NCI-H774 (cell line): ENCODE measurements at regions not wholly inside any gene's neighbourhood (a gene's known extent, or its start where the extent isn't known, plus 50 kb on each side); places are given as distances from the start of the nearest gene placed in this dataset.

ENCODE experiments used
- DNase-seq: peaks from one replicate; lab custom pipeline; 2025; lab: John Stamatoyannopoulos, UW

- DNase-seq: no peak
These were observed 384.8 kb downstream of the MN1 start for GRCh38 chr22:27416511-27417420.

- no peak for DNase-seq
These were observed 384.1 kb downstream of the MN1 start for GRCh38 chr22:27417421-27417814.

GRCh38 chr22:27418261-27418660 is 383.3 kb downstream of the MN1 start:
- DNase-seq: no peak

- DNase-seq: no peak
These were observed 382.1 kb downstream of the MN1 start for GRCh38 chr22:27419473-27419872.

- no peak for DNase-seq
These were observed 381.2 kb downstream of the MN1 start for GRCh38 chr22:27420195-27420816.

GRCh38 chr22:27420817-27421361 is 380.7 kb downstream of the MN1 start:
- no peak for DNase-seq

GRCh38 chr22:27422442-27422841 is 379.1 kb downstream of the MN1 start:
- no peak for DNase-seq

GRCh38 chr22:27424319-27424718 is 377.2 kb downstream of the MN1 start:
- no peak for DNase-seq

- DNase-seq: no peak
These were observed 372.1 kb downstream of the MN1 start for GRCh38 chr22:27429476-27429875.

GRCh38 chr22:27431081-27431480 is 370.5 kb downstream of the MN1 start:
- DNase-seq: no peak

- DNase-seq: no peak
These were observed 369.7 kb downstream of the MN1 start for GRCh38 chr22:27431896-27432295.

- DNase-seq: no peak
These were observed 368.5 kb downstream of the MN1 start for GRCh38 chr22:27433099-27433498.

GRCh38 chr22:27433585-27434190 is 367.9 kb downstream of the MN1 start:
- no peak for DNase-seq

GRCh38 chr22:27434898-27435297 is 366.7 kb downstream of the MN1 start:
- DNase-seq: no peak

GRCh38 chr22:27435844-27436576 is 365.5 kb downstream of the MN1 start:
- no peak for DNase-seq

GRCh38 chr22:27436591-27436990 is 365.0 kb downstream of the MN1 start:
- no peak for DNase-seq

- no peak for DNase-seq
These were observed 364.0 kb downstream of the MN1 start for GRCh38 chr22:27437570-27437969.

GRCh38 chr22:27438271-27438980 is 363.1 kb downstream of the MN1 start:
- DNase-seq: no peak

- no peak for DNase-seq
These were observed 362.4 kb downstream of the MN1 start for GRCh38 chr22:27439131-27439530.

- no peak for DNase-seq
These were observed 361.2 kb downstream of the MN1 start for GRCh38 chr22:27440304-27440865.
